K562 (cell line): ENCODE measurements at regions not wholly inside any gene's neighbourhood (a gene's known extent, or its start where the extent isn't known, plus 50 kb on each side); places are given as distances from the start of the nearest gene placed in this dataset.

Experiments used
- ATAC-seq: fragments of 200-7000 bp; cut with Tn5 transposase; 3 replicates; pipeline ENCODE4 v1.9.1; 2020; ENCODE audit warnings: moderate library complexity
- BruUV-seq: library from RNA; stranded (reverse); fragments of 400-500 nt; replicated peaks from 2 replicates; lab custom pipeline; 2021; lab: Mats Ljungman, UMichigan
- CTCF ChIA-PET: fragments of 300-600 bp; formaldehyde crosslinking; extraction: SDS; loops from one replicate; lab custom pipeline; 2021; ENCODE audit warnings: low intra/inter-chr PET ratio; lab: Yijun Ruan, JAX
- POLR2A ChIA-PET: fragments of 300-600, 350-650 bp; sonication (Branson Sonifier 250); formaldehyde crosslinking; extraction: SDS; loops from one replicate; lab custom pipeline; 2021; ENCODE audit warnings: antibody characterized with exemption, inconsistent platforms; lab: Yijun Ruan, JAX
- DNase-seq, 4 experiments: peaks; one replicate each; pipeline versions ENCODE4 v3.0.0 to v3.0.0-alpha.2; 2011 to 2018; ENCODE audit warnings: low spot score in 3 of 4, mixed read lengths in 3 of 4; ENCODE audit errors: extremely low read depth in 1 of 4
- FAIRE-seq: peaks from 2 replicates; lab custom pipeline; 2011; peaks lifted over from hg19 to GRCh38; lab: Jason Lieb, UNC
- H2AFZ ChIP-seq: 2 replicates; pipeline ENCODE4 v1.6.0; 2011; ENCODE audit warnings: low read depth, low read length, control low read depth, inconsistent platforms
- H3K27ac ChIP-seq: fragments of 200-600 bp; 3 replicates; pipeline ENCODE4 v1.8.0; 2011; ENCODE audit warnings: low read depth, mild to moderate bottlenecking, control low read depth, inconsistent platforms, low read length, moderate library complexity, mixed read lengths; ENCODE audit errors: extremely low read depth
- H3K27me3 ChIP-seq, 2 experiments: fragments of 300-600 bp in 1 of 2; 2 replicates in 1 of 2; 3 replicates in 1 of 2; pipeline versions ENCODE4 v1.6.0 to v1.8.0; 2011; ENCODE audit warnings: inconsistent platforms in 2 of 2, low read length in 2 of 2, mild to moderate bottlenecking in 1 of 2, mixed read lengths in 1 of 2, moderate library complexity in 1 of 2; ENCODE audit not compliant: control insufficient read depth in 2 of 2, insufficient read depth in 2 of 2
- H3K36me3 ChIP-seq: fragments of 300-600 bp; 3 replicates; pipeline ENCODE4 v1.8.0; 2011; ENCODE audit warnings: mild to moderate bottlenecking, low read length, inconsistent platforms; ENCODE audit not compliant: control insufficient read depth, insufficient read depth
- H3K4me1 ChIP-seq, 2 experiments: fragments of 200-600 bp in 1 of 2; replicated peaks in 1 of 2; 2 replicates in 1 of 2; 3 replicates in 1 of 2; pipeline versions ENCODE4 v1.5.1 to v1.8.0; 2011; ENCODE audit warnings: inconsistent platforms in 2 of 2, low read length in 2 of 2, mild to moderate bottlenecking in 1 of 2, mixed read lengths in 1 of 2, moderate library complexity in 1 of 2; ENCODE audit not compliant: control insufficient read depth in 2 of 2, insufficient read depth in 2 of 2
- H3K4me2 ChIP-seq: 2 replicates; pipeline ENCODE4 v1.6.1; 2011; ENCODE audit warnings: low read length, control low read depth, inconsistent platforms, mixed read lengths; ENCODE audit not compliant: insufficient read depth
- H3K4me3 ChIP-seq: fragments of 200-600 bp; sonication (generic), shearing (Covaris generic); 2 replicates; pipeline ENCODE4 v1.5.1; 2016; ENCODE audit warnings: control low read depth, inconsistent platforms
- H3K79me2 ChIP-seq: fragments of 200-600 bp; 3 replicates; pipeline ENCODE4 v1.8.0; 2011; ENCODE audit warnings: low read length, inconsistent platforms; ENCODE audit not compliant: control insufficient read depth, insufficient read depth
- H3K9ac ChIP-seq, 2 experiments: 2 replicates each; pipeline versions ENCODE4 v1.6.0 to v1.6.1; 2011; ENCODE audit warnings: low read depth in 2 of 2, low read length in 2 of 2, control low read depth in 1 of 2, inconsistent platforms in 1 of 2, mild to moderate bottlenecking in 1 of 2, mixed read lengths in 1 of 2; ENCODE audit not compliant: insufficient read depth in 1 of 2
- H3K9me1 ChIP-seq: one replicate; pipeline ENCODE4 v1.6.0; 2011; ENCODE audit warnings: inconsistent platforms, mild to moderate bottlenecking, low read length, moderate library complexity; ENCODE audit not compliant: control insufficient read depth, insufficient read depth
- H3K9me3 ChIP-seq: replicated peaks from 2 replicates; pipeline ENCODE4 v1.5.1; 2011; ENCODE audit warnings: low read depth, low read length, inconsistent platforms; ENCODE audit not compliant: control insufficient read depth, insufficient read depth
- H4K20me1 ChIP-seq: replicated peaks from 2 replicates; pipeline ENCODE4 v1.6.1; 2011; ENCODE audit warnings: low read length, inconsistent platforms, mixed read lengths; ENCODE audit not compliant: control insufficient read depth, insufficient read depth
- CXXC5 ChIP-seq: fragments of 250-450 bp; sonication (Bioruptor Pico); IDR thresholded peaks from 2 replicates; pipeline ENCODE4 v1.8.0; 2022; ENCODE audit warnings: inconsistent platforms, mild to moderate bottlenecking, moderate library complexity
- ETV1 ChIP-seq: fragments of 450-650 bp; conservative IDR thresholded peaks from 2 replicates; pipeline ENCODE4 v1.6.1; 2016; ENCODE audit warnings: missing genetic modification characterization, control low read depth, low read depth, missing compliant biosample characterization
- FOXK2 ChIP-seq, 2 experiments: fragments of 450-650 bp; IDR thresholded peaks in 1 of 2; conservative IDR thresholded peaks in 1 of 2; 2 replicates each; pipeline ENCODE4 v1.6.1; 2016; ENCODE audit warnings: low read depth in 2 of 2, mild to moderate bottlenecking in 1 of 2
- GATA2 ChIP-seq: sonication (generic); formaldehyde crosslinking; IDR thresholded peaks from 2 replicates; pipeline ENCODE4 v1.4.0; 2020; ENCODE audit warnings: mild to moderate bottlenecking, missing genetic modification reagents
- MED1 ChIP-seq: sonication (generic); formaldehyde crosslinking; IDR thresholded peaks from 2 replicates; pipeline ENCODE4 v1.8.1; 2023; ENCODE audit warnings: missing genetic modification reagents, borderline replicate concordance
- POLR2AphosphoS2 ChIP-seq: IDR thresholded peaks from 2 replicates; pipeline ENCODE4 v1.6.1; 2012; ENCODE audit warnings: low read length, improper control_type of control experiment
- PRDM10 ChIP-seq: fragments of 450-650 bp; IDR thresholded peaks from 2 replicates; pipeline ENCODE4 v1.6.1; 2018; ENCODE audit not compliant: partially characterized antibody
- RBM15 ChIP-seq: fragments of 200-400 bp; formaldehyde crosslinking; IDR thresholded peaks from 2 replicates; pipeline ENCODE4 v1.6.1; 2018; ENCODE audit warnings: mild to moderate bottlenecking, low read length, moderate library complexity; ENCODE audit not compliant: insufficient read depth
- RFX1 ChIP-seq: fragments of 450-650 bp; IDR thresholded peaks from 2 replicates; pipeline ENCODE4 v1.6.1; 2016; ENCODE audit warnings: mild to moderate bottlenecking, moderate library complexity
- TAF15 ChIP-seq: fragments of 200-400 bp; formaldehyde crosslinking; IDR thresholded peaks from 2 replicates; pipeline ENCODE4 v1.6.1; 2017; ENCODE audit warnings: mild to moderate bottlenecking, low read depth, low read length, moderate library complexity
- TBP ChIP-seq: optimal IDR thresholded peaks from 2 replicates; pipeline ENCODE3; 2011; ENCODE audit warnings: low read depth, low read length, improper control_type of control experiment
- TCFL5 ChIP-seq: fragments of 250-450 bp; sonication (Bioruptor Pico); conservative IDR thresholded peaks from 2 replicates; pipeline ENCODE4 v1.6.1; 2021; ENCODE audit warnings: mild to moderate bottlenecking, moderate library complexity, matching md5 sums
- ZBED1 ChIP-seq: IDR thresholded peaks from 2 replicates; pipeline ENCODE4 v1.6.1; 2014
- whole genome bisulfite sequencing: fragments of 100-300 bp; shearing (Covaris generic); methylation state at CpG from one replicate; pipeline ENCODE4 v1.1.6; 2016; ENCODE audit warnings: low coverage, mixed read lengths; ENCODE audit not compliant: insufficient coverage; ENCODE audit errors: missing lambda C conversion rate; 5-methylcytosine and 5-hydroxymethylcytosine counted together
- in situ Hi-C: fragments of 300-500 bp; cut with MboI; formaldehyde crosslinking; loops from 4 replicates; pipeline ENCODE4 v1.15.0; 2018; ENCODE audit warnings: inconsistent platforms, mixed read lengths
- intact Hi-C: fragments of 100-400 bp; cut with micrococcal nuclease; formaldehyde crosslinking; loops from 2 replicates; pipeline ENCODE4 v1.14.2; 2022
- TF ChIP-seq, protein P1 (sequence below): fragments of 250-450 bp; sonication (Bioruptor Pico); IDR thresholded peaks from 2 replicates; pipeline ENCODE4 v1.8.0; 2021; ENCODE audit warnings: mild to moderate bottlenecking, moderate library complexity

DNA sequence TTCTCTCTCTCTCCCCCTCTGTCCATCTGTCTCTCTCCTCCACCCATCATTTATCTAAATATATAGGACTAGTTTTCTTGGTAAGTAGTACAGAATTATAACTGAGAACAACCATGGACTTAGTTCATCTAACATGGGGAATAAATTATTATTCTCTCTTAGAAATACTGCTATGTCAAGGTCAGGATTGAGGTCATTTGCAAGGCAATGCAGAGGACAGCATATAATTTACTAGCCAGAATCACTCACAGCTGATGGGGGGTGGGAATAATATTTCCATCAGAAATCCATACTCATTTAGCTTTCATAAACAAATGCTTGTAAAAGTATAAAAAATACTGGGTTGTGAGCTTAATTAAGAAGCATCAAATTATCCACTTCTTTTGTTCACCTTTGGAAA lies 553.9 kb upstream of the POU3F2 start:
- no peaks in the 10 kb centered on the region for H4K20me1 ChIP-seq
- intact Hi-C loops (no loop called here), in situ Hi-C loops (no loop called here)
- no peak overlapping the region for H2AFZ ChIP-seq
- H3K27ac ChIP-seq: no peak overlapping the region
- ChIA-PET CTCF (no interaction called here), POLR2A (no interaction called here)
- no peaks in the 10 kb centered on the region for H3K9me1 ChIP-seq
- BruUV-seq: no TSS peak
- no peaks in the 10 kb centered on the region for H3K9me3 ChIP-seq
- no peaks in the 10 kb centered on the region for H3K36me3 ChIP-seq
- no peaks in the 10 kb centered on the region for H3K4me1 ChIP-seq
- FAIRE-seq: no peak
- H3K27me3 ChIP-seq: no peaks in the 10 kb centered on the region
- TF ChIP-seq POLR2AphosphoS2 (no peak), GATA2 (CRISPR knock-in tag) (no peak), ZBED1 (no peak), MED1 (no peak)
- TF ChIP-seq, protein P1, sequence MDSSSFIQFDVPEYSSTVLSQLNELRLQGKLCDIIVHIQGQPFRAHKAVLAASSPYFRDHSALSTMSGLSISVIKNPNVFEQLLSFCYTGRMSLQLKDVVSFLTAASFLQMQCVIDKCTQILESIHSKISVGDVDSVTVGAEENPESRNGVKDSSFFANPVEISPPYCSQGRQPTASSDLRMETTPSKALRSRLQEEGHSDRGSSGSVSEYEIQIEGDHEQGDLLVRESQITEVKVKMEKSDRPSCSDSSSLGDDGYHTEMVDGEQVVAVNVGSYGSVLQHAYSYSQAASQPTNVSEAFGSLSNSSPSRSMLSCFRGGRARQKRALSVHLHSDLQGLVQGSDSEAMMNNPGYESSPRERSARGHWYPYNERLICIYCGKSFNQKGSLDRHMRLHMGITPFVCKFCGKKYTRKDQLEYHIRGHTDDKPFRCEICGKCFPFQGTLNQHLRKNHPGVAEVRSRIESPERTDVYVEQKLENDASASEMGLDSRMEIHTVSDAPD (CRISPR knock-in tag): no peak
- TF ChIP-seq, all 486 proteins: peak for 0
- Histone ChIP-seq H3K4me2 (no peak overlapping the region), H3K4me3 (no peak overlapping the region), H3K9ac (no peak overlapping the region), H3K79me2 (no peaks in the 10 kb centered on the region)
- no peak for DNase-seq
- no peak for ATAC-seq

DNA sequence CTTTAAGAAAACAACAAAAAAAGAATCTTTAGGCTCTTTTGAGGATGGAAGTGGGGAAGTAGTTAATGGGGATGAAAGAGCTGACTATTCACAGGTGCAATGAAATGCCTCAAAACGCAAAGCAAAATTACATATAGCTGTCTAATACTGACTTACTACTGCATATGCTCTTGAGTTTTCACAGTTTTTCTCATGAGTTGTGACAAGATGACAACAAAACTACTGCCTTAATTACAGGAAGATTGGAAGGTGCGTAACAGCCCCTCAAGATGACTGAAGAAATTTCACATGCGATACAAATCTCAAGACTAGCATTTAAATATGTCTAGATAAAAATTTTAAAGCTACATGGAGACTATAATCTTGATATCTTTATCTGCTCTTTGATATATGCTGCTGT lies 547.8 kb upstream of the POU3F2 start:
- in situ Hi-C loops: no loop called here
- Histone ChIP-seq H4K20me1 (no peaks in the 10 kb centered on the region), H3K27me3 (no peaks in the 10 kb centered on the region), H2AFZ (no peak overlapping the region), H3K4me2 (no peak overlapping the region), H3K9ac (no peak overlapping the region), H3K9me1 (no peaks in the 10 kb centered on the region), H3K4me1 (no peaks in the 10 kb centered on the region), H3K79me2 (no peaks in the 10 kb centered on the region), H3K9me3 (no peaks in the 10 kb centered on the region; the same call in 1 of the 2 replicates), H3K36me3 (no peaks in the 10 kb centered on the region), H3K4me3 (no peak overlapping the region), H3K27ac (no peak overlapping the region)
- 0% methylated on average over 3 of the region's 3 CpGs for WGBS
- ChIA-PET CTCF (no interaction called here), POLR2A (interaction anchor here (0.6 kb wide), 1 partner anchor 319 kb away, joined by 3 read pairs; no protein-coding TSS in a partner anchor)
- FAIRE-seq (no peak), ATAC-seq (no peak), DNase-seq (no peak)
- intact Hi-C loops: no loop called here
- no TSS peak for BruUV-seq
- TF ChIP-seq RFX1: no peak
- TF ChIP-seq TBP: no peak
- no peak for TF ChIP-seq ETV1
- no peak for TF ChIP-seq PRDM10
- no peak for TF ChIP-seq TCFL5 (CRISPR knock-in tag)
- TF ChIP-seq RBM15: no peak
- TF ChIP-seq FOXK2 (conservative IDR thresholded peaks at IDR 0.05 in 1 of 2, IDR thresholded peaks at IDR 0.05 in 1 of 2; ENCODE audit: low read depth in 2 of 2): no peak
- no peak for TF ChIP-seq TAF15
- no peak for TF ChIP-seq CXXC5 (CRISPR knock-in tag)
